ENCODE measurements at regions not wholly inside any gene's neighbourhood (a gene's known extent, or its start where the extent isn't known, plus 50 kb on each side); places are given as distances from the start of the nearest gene placed in this dataset.

GRCh38 chr16:35733278-35733965 lies 2274.0 kb downstream of the TP53TG3F start:
- no peak overlapping the region for H3K27ac Mint-ChIP-seq
- peaks cover 66% of the 10 kb centered on the region for H3K9me3 Mint-ChIP-seq (ENCODE audit: low read depth)
- no peaks in the 10 kb centered on the region for H3K36me3 Mint-ChIP-seq (ENCODE audit: insufficient read depth)
- no peak overlapping the region for H3K4me3 Mint-ChIP-seq (ENCODE audit: low read depth)
- TF ChIP-seq CTCF (IDR thresholded peaks at IDR 0.05; ENCODE audit: unreplicated experiment), result no peak
- no peaks in the 10 kb centered on the region for H3K4me1 Mint-ChIP-seq (ENCODE audit: low read depth)
- no peaks in the 10 kb centered on the region for H3K27me3 Mint-ChIP-seq
- no peak for DNase-seq (ENCODE audit: low spot score, unreplicated experiment)

GRCh38 chr16:35733971-35734702 lies 2274.7 kb downstream of the TP53TG3F start:
- no peaks in the 10 kb centered on the region for H3K36me3 Mint-ChIP-seq (ENCODE audit: insufficient read depth)
- no peak overlapping the region for H3K4me3 Mint-ChIP-seq (ENCODE audit: low read depth)
- H3K27ac Mint-ChIP-seq, result no peak overlapping the region
- no peak for DNase-seq (ENCODE audit: low spot score, unreplicated experiment)
- no peaks in the 10 kb centered on the region for H3K27me3 Mint-ChIP-seq
- no peak for TF ChIP-seq CTCF (IDR thresholded peaks at IDR 0.05; ENCODE audit: unreplicated experiment)
- H3K9me3 Mint-ChIP-seq (ENCODE audit: low read depth), result peaks cover 66% of the 10 kb centered on the region
- H3K4me1 Mint-ChIP-seq (ENCODE audit: low read depth), result no peaks in the 10 kb centered on the region

DNA sequence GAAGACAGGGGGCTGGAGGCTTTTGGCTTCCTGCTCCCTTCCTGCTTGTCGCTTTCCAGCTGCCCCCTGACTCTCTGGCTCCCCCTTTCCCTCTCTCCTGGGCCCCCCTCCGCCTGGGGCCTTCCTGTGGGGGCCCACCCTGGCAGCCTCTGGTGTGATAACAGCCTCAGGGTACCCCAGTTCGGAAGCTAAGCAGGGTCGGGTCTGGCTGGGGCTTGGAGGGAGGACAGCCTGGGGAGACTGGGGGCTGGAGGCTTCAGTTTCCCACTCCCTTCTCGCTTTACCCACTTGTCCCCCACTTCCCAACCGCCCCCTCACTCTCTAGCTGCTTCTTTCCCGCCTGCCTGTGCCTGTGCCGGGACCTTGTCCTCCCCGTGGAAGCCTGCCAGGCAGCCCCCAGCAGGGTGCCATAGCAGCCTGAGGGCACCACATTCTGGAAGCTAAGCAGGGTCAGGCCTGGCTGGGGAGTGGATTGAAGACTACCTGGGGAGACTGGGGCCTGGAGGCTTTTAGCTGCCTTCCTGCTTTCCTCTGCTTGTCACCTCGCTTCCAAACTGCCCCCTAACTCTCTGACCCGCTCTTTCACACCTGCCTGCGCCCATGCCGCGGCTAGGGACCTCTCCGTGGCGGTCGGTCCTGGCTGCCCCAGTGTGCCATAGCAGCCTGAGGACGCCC lies 2275.5 kb downstream of the TP53TG3F start:
- Mint-ChIP-seq H3K27me3 (no peaks in the 10 kb centered on the region), H3K36me3 (ENCODE audit: insufficient read depth) (no peaks in the 10 kb centered on the region), H3K9me3 (ENCODE audit: low read depth) (peaks cover 66% of the 10 kb centered on the region), H3K4me1 (ENCODE audit: low read depth) (no peaks in the 10 kb centered on the region), H3K4me3 (ENCODE audit: low read depth) (no peak overlapping the region), H3K27ac (no peak overlapping the region)
- TF ChIP-seq CTCF (IDR thresholded peaks at IDR 0.05; ENCODE audit: unreplicated experiment), result no peak
- no peak for DNase-seq (ENCODE audit: low spot score, unreplicated experiment)

DNA sequence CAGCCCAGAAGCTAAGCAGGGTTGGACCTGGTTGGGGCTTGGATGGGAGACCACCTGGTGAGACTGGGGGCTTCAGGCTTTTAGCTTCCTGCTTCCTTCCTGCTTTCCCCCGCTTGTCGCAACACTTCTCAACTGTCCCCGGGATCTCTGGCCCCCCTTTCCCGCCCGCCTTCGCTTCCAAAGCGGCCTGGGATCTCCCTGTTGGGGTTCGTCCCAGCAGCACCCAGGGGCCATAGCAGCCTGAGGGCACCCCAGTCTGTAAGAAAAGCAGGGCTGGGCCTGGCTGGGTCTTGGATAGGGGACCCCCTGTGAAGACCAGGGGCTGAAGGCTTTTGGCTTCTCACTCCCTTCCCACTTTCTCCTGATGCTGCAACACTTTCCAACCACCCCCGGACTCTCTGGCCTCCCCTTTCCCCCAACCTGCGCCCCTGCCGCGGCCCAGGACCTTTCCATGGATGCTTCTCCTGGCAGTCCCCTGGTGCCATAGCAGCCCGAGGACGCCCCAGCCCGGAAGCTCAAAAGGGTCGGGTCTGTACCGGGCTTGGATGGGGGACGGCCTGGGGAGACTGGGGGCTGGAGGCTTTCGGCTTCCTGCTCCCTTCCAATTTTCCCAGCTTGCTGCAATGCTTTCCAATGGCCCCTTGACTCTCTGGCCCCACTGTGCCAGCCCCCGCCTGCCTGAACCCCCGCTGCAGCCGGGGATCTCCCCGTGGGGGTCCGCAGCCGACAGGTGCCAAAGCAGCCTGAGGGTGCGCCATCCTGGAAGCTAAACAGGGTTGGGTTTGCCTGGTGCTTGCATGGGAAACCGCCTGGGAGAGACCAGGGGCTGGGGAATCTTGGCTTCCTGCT lies 2276.2 kb downstream of the TP53TG3F start:
- Mint-ChIP-seq H3K27ac (no peak overlapping the region), H3K9me3 (ENCODE audit: low read depth) (peaks cover 69% of the 10 kb centered on the region), H3K4me3 (ENCODE audit: low read depth) (no peak overlapping the region), H3K36me3 (ENCODE audit: insufficient read depth) (peaks cover under 1% of the 10 kb centered on the region), H3K4me1 (ENCODE audit: low read depth) (no peaks in the 10 kb centered on the region), H3K27me3 (no peaks in the 10 kb centered on the region)
- no peak for TF ChIP-seq CTCF (IDR thresholded peaks at IDR 0.05; ENCODE audit: unreplicated experiment)
- DNase-seq (ENCODE audit: low spot score, unreplicated experiment), result no peak

- H3K9me3 Mint-ChIP-seq (ENCODE audit: low read depth), result peaks cover 69% of the 10 kb centered on the region
Measured at GRCh38 chr16:35736546-35736945, 2277.1 kb downstream of the TP53TG3F start.

More at GRCh38 chr16:35736546-35736945, 2277.1 kb downstream of the TP53TG3F start:
- no peak overlapping the region for H3K4me3 Mint-ChIP-seq (ENCODE audit: low read depth)
- no peaks in the 10 kb centered on the region for H3K27me3 Mint-ChIP-seq
- TF ChIP-seq CTCF (IDR thresholded peaks at IDR 0.05; ENCODE audit: unreplicated experiment), result no peak
- H3K27ac Mint-ChIP-seq, result no peak overlapping the region
- H3K4me1 Mint-ChIP-seq (ENCODE audit: low read depth), result no peaks in the 10 kb centered on the region
- DNase-seq (ENCODE audit: low spot score, unreplicated experiment), result no peak
- peaks cover 1% of the 10 kb centered on the region for H3K36me3 Mint-ChIP-seq (ENCODE audit: insufficient read depth)

Data from progenitor cell of endocrine pancreas (in vitro differentiated cells).